Hematopoietic multipotent progenitor cell treated with erythropoietin and hydrocortisone succinate and interleukin-3 and kit ligand, for 4 days (in vitro differentiated cells): ENCODE measurements at regions not wholly inside any gene's neighbourhood (a gene's known extent, or its start where the extent isn't known, plus 50 kb on each side); places are given as distances from the start of the nearest gene placed in this dataset.

Experiments used
- DNase-seq: peaks from one replicate; pipeline ENCODE4 v3.0.0-alpha.2; 2015

GRCh38 chr5:103336941-103337340 is 78.4 kb downstream of the MACIR start:
- no peak for DNase-seq

- DNase-seq: no peak
These were observed 74.8 kb downstream of the MACIR start for GRCh38 chr5:103333376-103333775.

- DNase-seq: no peak
These were observed 72.3 kb downstream of the MACIR start for GRCh38 chr5:103330875-103331274.
